HuH-7.5 (cell line): ENCODE measurements at regions not wholly inside any gene's neighbourhood (a gene's known extent, or its start where the extent isn't known, plus 50 kb on each side); places are given as distances from the start of the nearest gene placed in this dataset.

ENCODE experiments used
- DNase-seq: peaks from one replicate; pipeline ENCODE4 v3.0.0; 2011; ENCODE audit warnings: low spot score

GRCh38 chr11:104238916-104239315 is 75.0 kb upstream of the PDGFD start:
- no peak for DNase-seq

GRCh38 chr11:104225047-104225446 is 61.1 kb upstream of the PDGFD start:
- no peak for DNase-seq

GRCh38 chr11:104222464-104222863 is 58.5 kb upstream of the PDGFD start:
- no peak for DNase-seq

DNA sequence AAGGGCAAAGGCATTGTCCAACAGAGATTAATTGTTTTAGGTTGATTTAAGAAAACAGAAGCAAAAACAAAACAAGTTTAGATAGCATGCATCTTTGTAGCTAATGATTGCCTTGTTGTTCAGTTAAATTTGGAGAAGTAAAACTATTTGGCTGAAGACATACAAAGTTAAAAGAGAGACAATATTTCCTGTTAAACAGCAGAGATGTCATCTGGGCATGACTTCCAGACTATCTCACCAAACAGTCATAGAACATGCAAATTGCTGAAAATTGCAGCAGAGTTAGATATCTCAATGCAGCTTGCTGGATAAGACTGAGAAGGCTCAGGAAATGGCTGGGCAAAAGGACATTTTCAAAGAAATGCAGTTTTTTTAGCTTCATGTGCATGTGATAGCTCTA is 57.5 kb upstream of the PDGFD start:
- DNase-seq = no peak

- DNase-seq = no peak
These were observed 55.1 kb upstream of the PDGFD start for GRCh38 chr11:104219096-104219495.

DNA sequence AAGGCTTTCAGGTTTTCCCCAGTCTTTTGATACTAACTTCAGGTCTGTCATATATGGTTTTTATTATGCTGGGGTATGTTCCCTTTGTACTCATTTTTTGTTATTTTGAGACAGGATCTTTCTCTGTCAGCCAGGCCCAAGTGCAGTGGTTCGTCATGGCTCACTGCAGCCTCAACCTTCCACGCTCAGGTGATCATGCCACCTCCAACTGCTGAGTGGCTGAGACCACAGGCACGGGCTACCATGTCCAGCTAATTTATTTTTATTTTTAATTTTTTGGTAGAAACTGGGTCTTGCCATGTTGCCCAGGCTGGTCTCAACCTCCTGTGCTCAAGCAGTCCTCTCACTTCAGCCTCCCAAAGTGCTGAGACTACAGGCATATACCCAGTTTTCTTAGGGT is 50.6 kb upstream of the PDGFD start:
- DNase-seq = no peak
